AML-193 (cell line): ENCODE measurements at regions not wholly inside any gene's neighbourhood (a gene's known extent, or its start where the extent isn't known, plus 50 kb on each side); places are given as distances from the start of the nearest gene placed in this dataset.
"Not testable (repeated sequence)": the region's sequence is repeated elsewhere in the genome, so short reads cannot be mapped to it uniquely, and the experiment has no call there.

ENCODE experiments used
- DNase-seq, 2 experiments: peaks; one replicate each; lab custom pipeline; 2025; lab: John Stamatoyannopoulos, UW

GRCh38 chr7:81042646-81043045 lies 123.8 kb upstream of the SEMA3C start:
- not testable (repeated sequence) for DNase-seq

- DNase-seq: no peak
Observed at GRCh38 chr7:81040496-81040895, 121.6 kb upstream of the SEMA3C start.

- DNase-seq: no peak
Observed at GRCh38 chr7:81036871-81037270, 118.0 kb upstream of the SEMA3C start.

GRCh38 chr7:81036057-81036456 lies 117.2 kb upstream of the SEMA3C start:
- DNase-seq: no peak

GRCh38 chr7:81031996-81032395 lies 113.1 kb upstream of the SEMA3C start:
- no peak for DNase-seq

GRCh38 chr7:81031243-81031642 lies 112.4 kb upstream of the SEMA3C start:
- DNase-seq: no peak

GRCh38 chr7:81030472-81030871 lies 111.6 kb upstream of the SEMA3C start:
- DNase-seq: no peak

- DNase-seq: no peak
Observed at GRCh38 chr7:81029511-81029910, 110.7 kb upstream of the SEMA3C start.

- no peak for DNase-seq
Observed at GRCh38 chr7:81025360-81025759, 106.5 kb upstream of the SEMA3C start.

- DNase-seq: no peak
Observed at GRCh38 chr7:81014908-81015307, 96.1 kb upstream of the SEMA3C start.

- no peak for DNase-seq
Observed at GRCh38 chr7:81014266-81014665, 95.4 kb upstream of the SEMA3C start.

- DNase-seq: no peak
Observed at GRCh38 chr7:81013083-81013817, 94.4 kb upstream of the SEMA3C start.

- no peak for DNase-seq
Observed at GRCh38 chr7:81008901-81009300, 90.0 kb upstream of the SEMA3C start.

- DNase-seq: no peak
Observed at GRCh38 chr7:81007051-81007450, 88.2 kb upstream of the SEMA3C start.

GRCh38 chr7:81005254-81005653 lies 86.4 kb upstream of the SEMA3C start:
- no peak for DNase-seq

- DNase-seq: no peak
Observed at GRCh38 chr7:81004098-81004497, 85.2 kb upstream of the SEMA3C start.

GRCh38 chr7:81003326-81003725 lies 84.5 kb upstream of the SEMA3C start:
- DNase-seq: no peak

- no peak for DNase-seq
Observed at GRCh38 chr7:81002421-81002820, 83.6 kb upstream of the SEMA3C start.

- DNase-seq: no peak
Observed at GRCh38 chr7:80999771-81000170, 80.9 kb upstream of the SEMA3C start.

GRCh38 chr7:80999100-80999499 lies 80.2 kb upstream of the SEMA3C start:
- DNase-seq: no peak

- DNase-seq: no peak
Observed at GRCh38 chr7:80997841-80998240, 79.0 kb upstream of the SEMA3C start.

- not testable (repeated sequence) for DNase-seq
Observed at GRCh38 chr7:80996236-80996635, 77.4 kb upstream of the SEMA3C start.

- no peak for DNase-seq
Observed at GRCh38 chr7:80991654-80992053, 72.8 kb upstream of the SEMA3C start.

- no peak for DNase-seq
Observed at GRCh38 chr7:80984619-80985018, 65.8 kb upstream of the SEMA3C start.
